ENCODE measurements at regions not wholly inside any gene's neighbourhood (a gene's known extent, or its start where the extent isn't known, plus 50 kb on each side); places are given as distances from the start of the nearest gene placed in this dataset.

DNA sequence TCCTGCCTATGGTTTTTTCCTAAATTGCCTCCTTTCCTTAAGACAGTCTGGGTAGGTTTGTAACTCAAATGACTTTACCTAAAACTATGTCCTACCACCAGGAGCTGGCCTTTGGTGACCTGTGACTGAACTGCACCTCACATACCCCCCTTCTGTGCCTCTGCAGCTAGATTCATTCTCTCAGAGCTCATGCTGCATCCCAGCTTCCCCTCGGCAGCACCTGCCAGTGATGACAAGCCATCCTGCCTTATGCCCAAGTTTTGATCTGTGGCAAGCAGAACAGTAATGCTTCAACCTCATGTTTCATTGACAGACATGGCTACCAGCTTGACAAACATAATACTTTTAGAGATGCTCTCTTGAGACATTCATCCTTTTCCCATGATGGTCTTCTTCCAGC is 141.9 kb downstream of the TSEN15 start:
- TF ChIP-seq POLR2AphosphoS5 (IDR thresholded peaks at IDR 0.05; ENCODE audit: low read depth, low read length) (no peak), POLR2A (IDR thresholded peaks at IDR 0.05; ENCODE audit: low read depth, low read length) (no peak), TAF1 (IDR thresholded peaks at IDR 0.05; ENCODE audit: borderline replicate concordance, low read depth, low read length) (no peak)
